Mammary epithelial cell (primary cell): ENCODE measurements at regions not wholly inside any gene's neighbourhood (a gene's known extent, or its start where the extent isn't known, plus 50 kb on each side); places are given as distances from the start of the nearest gene placed in this dataset.

Experiments
- CTCF ChIP-seq, 2 donors: IDR thresholded peaks in 1 of 2; conservative IDR thresholded peaks in 1 of 2; 2 replicates each; pipeline ENCODE4 v1.5.1; 2011 to 2012; ENCODE audit warnings: inconsistent platforms in 2 of 2, low read length in 2 of 2, mild to moderate bottlenecking in 2 of 2, control low read depth in 1 of 2, low read depth in 1 of 2; ENCODE audit not compliant: insufficient read depth in 1 of 2; ENCODE audit errors: extremely low read depth in 1 of 2
- EZH2 ChIP-seq: IDR thresholded peaks from 2 replicates; pipeline ENCODE4 v1.6.1; 2012; ENCODE audit warnings: low read length, inconsistent platforms, borderline replicate concordance

- no peak for TF ChIP-seq CTCF (conservative IDR thresholded peaks at IDR 0.05 in 1 of 2, IDR thresholded peaks at IDR 0.05 in 1 of 2; ENCODE audit: extremely low read depth in 1 of 2, insufficient read depth in 1 of 2, low read depth in 1 of 2, low read length in 2 of 2)
- TF ChIP-seq EZH2: no peak
Observed at GRCh38 chr3:127387556-127388153, 99.8 kb upstream of the PRR20G start.
